ENCODE measurements at regions not wholly inside any gene's neighbourhood (a gene's known extent, or its start where the extent isn't known, plus 50 kb on each side); places are given as distances from the start of the nearest gene placed in this dataset.

DNA sequence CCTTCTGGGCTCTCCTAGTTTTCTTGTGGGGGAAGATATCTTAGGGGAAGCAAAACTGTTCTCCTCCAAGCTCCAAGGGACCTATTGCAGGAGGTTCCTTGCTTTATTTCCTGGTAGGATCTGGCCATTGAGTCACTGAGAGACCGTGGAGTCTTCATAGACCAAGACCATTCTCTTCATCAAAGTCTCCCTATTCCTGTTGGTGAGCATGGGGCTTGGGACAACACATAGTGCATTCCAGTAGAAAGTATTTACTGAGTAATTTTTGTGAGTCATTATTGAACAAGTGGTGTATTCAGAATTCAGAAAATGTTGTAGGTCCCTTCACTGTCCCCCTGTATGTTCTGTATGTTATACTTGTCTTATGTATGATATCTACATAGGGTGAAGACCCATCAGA, 133.6 kb downstream of the CDH26 start:
- ATAC-seq = no peak

DNA sequence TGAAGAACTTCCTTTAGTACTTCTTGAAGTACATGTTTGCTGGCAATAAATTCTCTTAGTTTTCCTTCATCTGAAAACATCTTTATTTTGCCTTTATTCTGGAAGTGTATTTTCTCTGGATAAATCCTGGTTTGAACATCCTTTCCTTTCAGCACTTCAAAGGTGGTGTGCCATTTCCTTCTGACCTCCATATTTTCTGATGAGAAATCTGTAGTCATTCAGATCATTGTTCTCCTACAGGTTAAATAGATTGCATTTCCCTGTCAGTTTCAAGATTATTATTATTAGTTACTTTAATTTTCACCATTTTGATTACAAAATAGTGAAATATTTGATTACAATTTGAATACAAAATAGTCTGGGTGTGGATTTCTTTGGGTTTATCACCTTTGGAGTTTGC, 134.5 kb downstream of the CDH26 start:
- no peak for ATAC-seq
- TF ChIP-seq CSDC2 (CRISPR knock-in tag; IDR thresholded peaks at IDR 0.05) (no peak), ARNTL (CRISPR knock-in tag; IDR thresholded peaks at IDR 0.05; ENCODE audit: borderline replicate concordance, low read depth) (no peak), ZC3H10 (CRISPR knock-in tag; IDR thresholded peaks at IDR 0.05) (no peak), ESRRG (CRISPR knock-in tag; IDR thresholded peaks at IDR 0.05) (no peak), POU6F1 (CRISPR knock-in tag; IDR thresholded peaks at IDR 0.05; ENCODE audit: borderline replicate concordance, low read depth) (no peak), CREB5 (CRISPR knock-in tag; IDR thresholded peaks at IDR 0.05; ENCODE audit: low read depth) (no peak), ISL1 (CRISPR knock-in tag; IDR thresholded peaks at IDR 0.05) (no peak), BACH2 (CRISPR knock-in tag; IDR thresholded peaks at IDR 0.05; ENCODE audit: borderline replicate concordance) (no peak), ZNF70 (CRISPR knock-in tag; IDR thresholded peaks at IDR 0.05) (no peak)
- TF ChIP-seq, protein P1, sequence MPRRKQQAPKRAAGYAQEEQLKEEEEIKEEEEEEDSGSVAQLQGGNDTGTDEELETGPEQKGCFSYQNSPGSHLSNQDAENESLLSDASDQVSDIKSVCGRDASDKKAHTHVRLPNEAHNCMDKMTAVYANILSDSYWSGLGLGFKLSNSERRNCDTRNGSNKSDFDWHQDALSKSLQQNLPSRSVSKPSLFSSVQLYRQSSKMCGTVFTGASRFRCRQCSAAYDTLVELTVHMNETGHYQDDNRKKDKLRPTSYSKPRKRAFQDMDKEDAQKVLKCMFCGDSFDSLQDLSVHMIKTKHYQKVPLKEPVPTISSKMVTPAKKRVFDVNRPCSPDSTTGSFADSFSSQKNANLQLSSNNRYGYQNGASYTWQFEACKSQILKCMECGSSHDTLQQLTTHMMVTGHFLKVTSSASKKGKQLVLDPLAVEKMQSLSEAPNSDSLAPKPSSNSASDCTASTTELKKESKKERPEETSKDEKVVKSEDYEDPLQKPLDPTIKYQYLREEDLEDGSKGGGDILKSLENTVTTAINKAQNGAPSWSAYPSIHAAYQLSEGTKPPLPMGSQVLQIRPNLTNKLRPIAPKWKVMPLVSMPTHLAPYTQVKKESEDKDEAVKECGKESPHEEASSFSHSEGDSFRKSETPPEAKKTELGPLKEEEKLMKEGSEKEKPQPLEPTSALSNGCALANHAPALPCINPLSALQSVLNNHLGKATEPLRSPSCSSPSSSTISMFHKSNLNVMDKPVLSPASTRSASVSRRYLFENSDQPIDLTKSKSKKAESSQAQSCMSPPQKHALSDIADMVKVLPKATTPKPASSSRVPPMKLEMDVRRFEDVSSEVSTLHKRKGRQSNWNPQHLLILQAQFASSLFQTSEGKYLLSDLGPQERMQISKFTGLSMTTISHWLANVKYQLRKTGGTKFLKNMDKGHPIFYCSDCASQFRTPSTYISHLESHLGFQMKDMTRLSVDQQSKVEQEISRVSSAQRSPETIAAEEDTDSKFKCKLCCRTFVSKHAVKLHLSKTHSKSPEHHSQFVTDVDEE (CRISPR knock-in tag; IDR thresholded peaks at IDR 0.05) = no peak

More for the DNA sequence above, 133.6 kb downstream of the CDH26 start:
- no peak for TF ChIP-seq ZNF70 (CRISPR knock-in tag; IDR thresholded peaks at IDR 0.05)
- no peak for TF ChIP-seq SNAI2 (CRISPR knock-in tag; IDR thresholded peaks at IDR 0.05)
- TF ChIP-seq CSDC2 (CRISPR knock-in tag; IDR thresholded peaks at IDR 0.05) = no peak
- no peak for TF ChIP-seq ISL1 (CRISPR knock-in tag; IDR thresholded peaks at IDR 0.05)
- no peak for TF ChIP-seq ZNF565 (CRISPR knock-in tag; conservative IDR thresholded peaks at IDR 0.05; ENCODE audit: low read depth)
- TF ChIP-seq GLIS3 (CRISPR knock-in tag; IDR thresholded peaks at IDR 0.05) = no peak
- TF ChIP-seq ESRRG (CRISPR knock-in tag; IDR thresholded peaks at IDR 0.05) = no peak
- TF ChIP-seq, protein P2, sequence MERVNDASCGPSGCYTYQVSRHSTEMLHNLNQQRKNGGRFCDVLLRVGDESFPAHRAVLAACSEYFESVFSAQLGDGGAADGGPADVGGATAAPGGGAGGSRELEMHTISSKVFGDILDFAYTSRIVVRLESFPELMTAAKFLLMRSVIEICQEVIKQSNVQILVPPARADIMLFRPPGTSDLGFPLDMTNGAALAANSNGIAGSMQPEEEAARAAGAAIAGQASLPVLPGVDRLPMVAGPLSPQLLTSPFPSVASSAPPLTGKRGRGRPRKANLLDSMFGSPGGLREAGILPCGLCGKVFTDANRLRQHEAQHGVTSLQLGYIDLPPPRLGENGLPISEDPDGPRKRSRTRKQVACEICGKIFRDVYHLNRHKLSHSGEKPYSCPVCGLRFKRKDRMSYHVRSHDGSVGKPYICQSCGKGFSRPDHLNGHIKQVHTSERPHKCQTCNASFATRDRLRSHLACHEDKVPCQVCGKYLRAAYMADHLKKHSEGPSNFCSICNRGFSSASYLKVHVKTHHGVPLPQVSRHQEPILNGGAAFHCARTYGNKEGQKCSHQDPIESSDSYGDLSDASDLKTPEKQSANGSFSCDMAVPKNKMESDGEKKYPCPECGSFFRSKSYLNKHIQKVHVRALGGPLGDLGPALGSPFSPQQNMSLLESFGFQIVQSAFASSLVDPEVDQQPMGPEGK (CRISPR knock-in tag; IDR thresholded peaks at IDR 0.05; ENCODE audit: borderline replicate concordance) = no peak
- TF ChIP-seq POU6F1 (CRISPR knock-in tag; IDR thresholded peaks at IDR 0.05; ENCODE audit: borderline replicate concordance, low read depth) = no peak
- no peak for TF ChIP-seq RARB (CRISPR knock-in tag; IDR thresholded peaks at IDR 0.05)
- no peak for TF ChIP-seq CREB5 (CRISPR knock-in tag; IDR thresholded peaks at IDR 0.05; ENCODE audit: low read depth)
- no peak for TF ChIP-seq TCF4 (CRISPR knock-in tag; IDR thresholded peaks at IDR 0.05; ENCODE audit: borderline replicate concordance)
- TF ChIP-seq BACH2 (CRISPR knock-in tag; IDR thresholded peaks at IDR 0.05; ENCODE audit: borderline replicate concordance) = no peak
- TF ChIP-seq ZNF8 (CRISPR knock-in tag; IDR thresholded peaks at IDR 0.05) = no peak
- no peak for TF ChIP-seq CSRNP3 (CRISPR knock-in tag; IDR thresholded peaks at IDR 0.05)
- TF ChIP-seq ZC3H10 (CRISPR knock-in tag; IDR thresholded peaks at IDR 0.05) = no peak
